ENCODE measurements at regions not wholly inside any gene's neighbourhood (a gene's known extent, or its start where the extent isn't known, plus 50 kb on each side); places are given as distances from the start of the nearest gene placed in this dataset.
"Not testable (repeated sequence)": the region's sequence is repeated elsewhere in the genome, so short reads cannot be mapped to it uniquely, and the experiment has no call there.

- no peak for TF ChIP-seq CTCF (IDR thresholded peaks at IDR 0.05; ENCODE audit: low read depth, low read length)
- H3K4me3 ChIP-seq (ENCODE audit: low read depth, low read length), result no peak overlapping the region
These were observed 88.8 kb downstream of the CPZ start for GRCh38 chr4:8681391-8681790.

GRCh38 chr4:8679032-8679431 lies 86.5 kb downstream of the CPZ start:
- no peak overlapping the region for H3K4me3 ChIP-seq (ENCODE audit: low read depth, low read length)
- no peak for TF ChIP-seq CTCF (IDR thresholded peaks at IDR 0.05; ENCODE audit: low read depth, low read length)

- no peak for TF ChIP-seq CTCF (IDR thresholded peaks at IDR 0.05; ENCODE audit: low read depth, low read length)
These were observed 84.1 kb downstream of the CPZ start for GRCh38 chr4:8676676-8677075.

GRCh38 chr4:8675906-8676305 lies 83.3 kb downstream of the CPZ start:
- H3K4me3 ChIP-seq (ENCODE audit: low read depth, low read length), result no peak overlapping the region
- TF ChIP-seq CTCF (IDR thresholded peaks at IDR 0.05; ENCODE audit: low read depth, low read length), result no peak

More at GRCh38 chr4:8676676-8677075, 84.1 kb downstream of the CPZ start:
- H3K4me3 ChIP-seq (ENCODE audit: low read depth, low read length), result no peak overlapping the region

GRCh38 chr4:8675383-8675782 lies 82.8 kb downstream of the CPZ start:
- TF ChIP-seq CTCF (IDR thresholded peaks at IDR 0.05; ENCODE audit: low read depth, low read length), result no peak
- H3K4me3 ChIP-seq (ENCODE audit: low read depth, low read length), result no peak overlapping the region

GRCh38 chr4:8674311-8674885 lies 81.8 kb downstream of the CPZ start:
- no peak for TF ChIP-seq CTCF (IDR thresholded peaks at IDR 0.05; ENCODE audit: low read depth, low read length)
- H3K4me3 ChIP-seq (ENCODE audit: low read depth, low read length), result no peak overlapping the region

GRCh38 chr4:8673106-8673505 lies 80.5 kb downstream of the CPZ start:
- H3K4me3 ChIP-seq (ENCODE audit: low read depth, low read length), result not testable (repeated sequence)

- no peak overlapping the region for H3K4me3 ChIP-seq (ENCODE audit: low read depth, low read length)
- no peak for TF ChIP-seq CTCF (IDR thresholded peaks at IDR 0.05; ENCODE audit: low read depth, low read length)
These were observed 79.9 kb downstream of the CPZ start for GRCh38 chr4:8672486-8672885.

Data from WI38 (cell line).